ENCODE measurements at regions not wholly inside any gene's neighbourhood (a gene's known extent, or its start where the extent isn't known, plus 50 kb on each side); places are given as distances from the start of the nearest gene placed in this dataset.

DNA sequence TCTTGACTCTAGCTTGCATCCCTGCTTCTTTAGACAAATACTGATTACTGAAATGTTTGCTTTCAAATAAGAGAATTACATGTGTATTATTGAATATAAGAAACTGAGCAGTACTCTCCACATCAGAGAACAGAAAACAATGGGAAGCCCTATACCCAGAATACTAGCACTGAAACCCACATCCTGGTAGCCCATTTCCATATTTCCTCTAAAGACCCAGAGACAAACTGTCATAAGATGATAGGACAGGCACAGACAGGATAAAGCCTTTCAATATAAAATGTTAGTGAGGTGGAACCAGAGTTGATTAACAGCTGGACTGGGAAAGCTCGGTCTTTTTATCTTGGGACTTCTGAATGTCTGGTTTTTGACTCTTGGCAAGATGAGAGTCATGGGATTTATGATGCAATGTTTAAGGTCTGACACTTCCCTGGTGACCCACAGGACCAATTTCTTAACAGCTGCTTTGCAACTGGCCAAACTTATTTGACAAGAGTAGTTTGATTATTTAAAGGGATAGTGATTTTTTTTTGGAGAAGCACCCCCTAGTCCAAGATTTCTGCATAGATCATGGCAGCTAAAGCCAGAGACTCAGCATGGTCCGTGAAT, 166.9 kb upstream of the ATXN7L3B start:
- intact Hi-C loops (cut with DNase I; ENCODE audit: low total_unique reads), result no loop called here
- TF ChIP-seq, protein P1, sequence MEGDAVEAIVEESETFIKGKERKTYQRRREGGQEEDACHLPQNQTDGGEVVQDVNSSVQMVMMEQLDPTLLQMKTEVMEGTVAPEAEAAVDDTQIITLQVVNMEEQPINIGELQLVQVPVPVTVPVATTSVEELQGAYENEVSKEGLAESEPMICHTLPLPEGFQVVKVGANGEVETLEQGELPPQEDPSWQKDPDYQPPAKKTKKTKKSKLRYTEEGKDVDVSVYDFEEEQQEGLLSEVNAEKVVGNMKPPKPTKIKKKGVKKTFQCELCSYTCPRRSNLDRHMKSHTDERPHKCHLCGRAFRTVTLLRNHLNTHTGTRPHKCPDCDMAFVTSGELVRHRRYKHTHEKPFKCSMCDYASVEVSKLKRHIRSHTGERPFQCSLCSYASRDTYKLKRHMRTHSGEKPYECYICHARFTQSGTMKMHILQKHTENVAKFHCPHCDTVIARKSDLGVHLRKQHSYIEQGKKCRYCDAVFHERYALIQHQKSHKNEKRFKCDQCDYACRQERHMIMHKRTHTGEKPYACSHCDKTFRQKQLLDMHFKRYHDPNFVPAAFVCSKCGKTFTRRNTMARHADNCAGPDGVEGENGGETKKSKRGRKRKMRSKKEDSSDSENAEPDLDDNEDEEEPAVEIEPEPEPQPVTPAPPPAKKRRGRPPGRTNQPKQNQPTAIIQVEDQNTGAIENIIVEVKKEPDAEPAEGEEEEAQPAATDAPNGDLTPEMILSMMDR (IDR thresholded peaks at IDR 0.05), result no peak

DNA sequence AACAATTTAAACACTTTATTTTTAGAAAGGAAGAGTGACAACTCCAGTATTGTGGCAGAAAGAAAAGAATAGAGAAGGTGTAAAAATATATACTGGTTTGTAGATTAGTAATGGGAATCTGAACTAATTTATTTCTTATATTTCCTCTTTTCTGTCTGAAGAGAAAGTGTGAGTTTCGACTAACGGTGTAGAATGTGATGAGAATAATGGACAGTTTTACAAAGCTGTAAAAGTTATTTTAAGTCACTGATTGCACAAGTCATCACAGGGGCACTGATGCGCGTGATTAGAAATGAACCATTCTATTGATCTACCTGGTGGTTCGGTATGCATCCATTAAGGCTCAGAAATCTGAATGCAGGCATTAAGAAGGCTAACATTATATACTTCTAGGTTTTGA, 158.5 kb upstream of the ATXN7L3B start:
- Histone ChIP-seq H3K4me1 (no peaks in the 10 kb centered on the region), H3K36me3 (no peaks in the 10 kb centered on the region), H3K4me3 (no peak overlapping the region), H3K27ac (no peak overlapping the region), H3K27me3 (no peaks in the 10 kb centered on the region), H3K9me3 (no peaks in the 10 kb centered on the region)
- DNase-seq, result no peak
- intact Hi-C loops (cut with DNase I; ENCODE audit: low total_unique reads), result no loop called here
- TF ChIP-seq, protein P1 (IDR thresholded peaks at IDR 0.05), result no peak

More for the DNA sequence above, 166.9 kb upstream of the ATXN7L3B start:
- Histone ChIP-seq H3K4me1 (no peaks in the 10 kb centered on the region), H3K27me3 (no peaks in the 10 kb centered on the region), H3K4me3 (no peak overlapping the region), H3K27ac (no peak overlapping the region), H3K9me3 (no peaks in the 10 kb centered on the region), H3K36me3 (no peaks in the 10 kb centered on the region)
- no peak for DNase-seq

DNA sequence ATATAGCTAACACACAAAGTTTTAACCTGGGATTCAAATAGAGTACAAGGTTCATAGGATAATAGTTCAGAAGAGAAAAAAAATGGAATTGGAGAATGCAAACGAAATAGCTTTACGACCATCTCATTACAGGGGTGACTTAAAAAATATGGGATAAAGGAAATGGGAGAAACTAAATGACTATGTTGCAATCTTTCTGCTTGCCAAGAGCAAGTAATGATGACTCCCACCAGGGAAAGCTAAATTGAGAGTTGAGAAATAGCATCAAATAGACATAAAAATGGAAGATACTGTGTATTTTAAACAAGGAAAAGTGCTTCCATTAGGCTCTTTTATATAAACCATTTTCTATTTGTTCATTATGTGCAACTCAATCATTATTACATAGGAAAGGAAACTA, 155.7 kb upstream of the ATXN7L3B start:
- Histone ChIP-seq H3K4me3 (no peak overlapping the region), H3K4me1 (no peaks in the 10 kb centered on the region), H3K9me3 (no peaks in the 10 kb centered on the region), H3K27ac (no peak overlapping the region), H3K36me3 (no peaks in the 10 kb centered on the region), H3K27me3 (no peaks in the 10 kb centered on the region)
- DNase-seq, result no peak
- TF ChIP-seq, protein P1 (IDR thresholded peaks at IDR 0.05), result no peak
- intact Hi-C loops (cut with DNase I; ENCODE audit: low total_unique reads), result no loop called here

DNA sequence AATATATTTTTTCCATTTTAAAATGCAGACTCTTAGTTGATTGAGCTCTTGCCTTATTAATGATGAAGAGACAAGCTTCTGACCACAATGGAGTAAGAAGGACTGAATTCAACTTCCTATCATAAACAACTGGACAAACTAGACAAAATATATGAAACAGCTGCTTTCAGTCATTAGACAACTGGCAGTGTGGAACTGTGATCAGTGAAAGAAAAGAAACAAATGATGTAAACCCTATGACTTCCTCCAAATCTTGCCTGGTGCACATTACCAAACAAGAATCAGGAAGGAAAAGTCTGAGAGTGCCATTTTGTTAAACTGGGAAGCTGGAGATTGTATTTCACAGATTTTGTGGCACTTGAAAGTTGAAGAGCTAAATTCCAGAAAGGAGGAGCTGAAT, 154.7 kb upstream of the ATXN7L3B start:
- Histone ChIP-seq H3K27ac (no peak overlapping the region), H3K9me3 (peaks cover 0 to 2% (median 0%) of the 10 kb centered on the region in 3 donors), H3K4me3 (no peak overlapping the region), H3K36me3 (no peaks in the 10 kb centered on the region), H3K4me1 (no peaks in the 10 kb centered on the region), H3K27me3 (no peaks in the 10 kb centered on the region)
- intact Hi-C loops (cut with DNase I; ENCODE audit: low total_unique reads), result no loop called here
- no peak for DNase-seq
- TF ChIP-seq, protein P1 (IDR thresholded peaks at IDR 0.05), result no peak

DNA sequence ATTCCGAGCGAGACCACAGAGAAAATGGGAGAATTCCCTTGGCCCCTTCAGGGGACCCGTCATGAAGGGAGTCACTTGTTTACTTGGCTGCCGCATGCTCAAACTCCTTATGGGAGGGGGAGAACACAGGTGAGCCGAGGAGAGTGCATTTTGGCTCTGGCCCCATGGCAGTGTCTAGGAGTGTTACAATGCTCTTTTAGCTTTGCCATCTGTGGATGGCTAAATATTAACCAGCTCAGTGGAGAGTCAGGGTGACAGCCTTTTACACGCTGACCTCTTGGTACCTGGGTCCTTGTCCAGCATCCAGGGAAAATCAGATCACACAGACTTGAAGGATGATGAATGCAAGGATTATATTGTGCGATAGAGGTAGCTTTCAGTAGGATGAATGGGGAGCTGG, 146.4 kb upstream of the ATXN7L3B start:
- intact Hi-C loops (cut with DNase I; ENCODE audit: low total_unique reads), result no loop called here
- Histone ChIP-seq H3K9me3 (peaks cover 0 to 3% (median 2%) of the 10 kb centered on the region in 3 donors), H3K27ac (no peak overlapping the region), H3K36me3 (no peaks in the 10 kb centered on the region), H3K4me3 (no peak overlapping the region), H3K4me1 (no peaks in the 10 kb centered on the region), H3K27me3 (no peaks in the 10 kb centered on the region)
- no peak for DNase-seq
- TF ChIP-seq, protein P1 (IDR thresholded peaks at IDR 0.05), result no peak

DNA sequence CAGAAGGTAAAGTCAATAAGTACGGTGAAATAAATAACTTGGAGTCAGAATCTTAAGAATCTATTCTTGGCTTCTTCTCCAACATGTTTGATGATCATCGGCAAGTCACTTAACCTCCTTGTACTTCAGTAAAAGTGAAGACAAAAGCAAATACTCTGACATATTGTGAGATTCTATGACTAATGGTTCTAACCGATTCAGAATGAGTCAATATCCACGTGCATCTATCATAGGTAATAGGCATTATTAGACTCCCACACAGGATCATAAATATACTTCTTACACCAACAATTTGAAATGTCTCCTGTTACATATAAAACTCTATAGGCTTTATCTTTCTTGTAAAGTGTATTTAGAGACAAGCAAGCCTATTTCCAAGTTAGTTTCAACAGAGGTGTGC, 144.4 kb upstream of the ATXN7L3B start:
- TF ChIP-seq, protein P1 (IDR thresholded peaks at IDR 0.05), result no peak
- no peak overlapping the region for H3K4me3 ChIP-seq
- intact Hi-C loops (cut with DNase I; ENCODE audit: low total_unique reads), result no loop called here
- DNase-seq, result no peak
- H3K9me3 ChIP-seq, result peaks cover 0 to 3% (median 0%) of the 10 kb centered on the region in 3 donors
- H3K4me1 ChIP-seq, result no peaks in the 10 kb centered on the region
- H3K27me3 ChIP-seq, result no peaks in the 10 kb centered on the region
- no peaks in the 10 kb centered on the region for H3K36me3 ChIP-seq
- no peak overlapping the region for H3K27ac ChIP-seq
